ENCODE measurements at regions not wholly inside any gene's neighbourhood (a gene's known extent, or its start where the extent isn't known, plus 50 kb on each side); places are given as distances from the start of the nearest gene placed in this dataset.

- TF ChIP-seq CTCF (IDR thresholded peaks at IDR 0.05; ENCODE audit: low read depth, low read length) = no peak
- peak; percentile 54 for TF ChIP-seq POLR2A (IDR thresholded peaks at IDR 0.05; ENCODE audit: extremely low read depth, insufficient read length)
- peak; percentile 96 for TF ChIP-seq MAX (IDR thresholded peaks at IDR 0.05; ENCODE audit: low read depth, low read length)
Observed at GRCh38 chr10:42976351-42977031, 100.4 kb upstream of the RET start.
